Karpas-422 (cell line): ENCODE measurements at regions not wholly inside any gene's neighbourhood (a gene's known extent, or its start where the extent isn't known, plus 50 kb on each side); places are given as distances from the start of the nearest gene placed in this dataset.
A peak's percentile ranks its signal among the peaks of the same experiment; 100 is the strongest.

Experiments
- DNase-seq: peaks from one replicate; pipeline ENCODE4 v3.0.0-alpha.2; 2015
- H2AFZ ChIP-seq: fragments of 200-600 bp; sonication (generic); 2 replicates; pipeline ENCODE4 v1.6.1; 2014; ENCODE audit warnings: antibody characterized with exemption, low read length, mixed read lengths
- H3K27ac ChIP-seq: fragments of 200-600 bp; sonication (generic); 2 replicates; pipeline ENCODE4 v1.5.1; 2014; ENCODE audit warnings: mild to moderate bottlenecking, low read length, moderate library complexity
- H3K27me3 ChIP-seq: fragments of 200-600 bp; sonication (generic); 2 replicates; pipeline ENCODE4 v1.6.1; 2014; ENCODE audit warnings: low read length, mixed read lengths
- H3K36me3 ChIP-seq: fragments of 200-600 bp; sonication (generic); 2 replicates; pipeline ENCODE4 v1.6.1; 2014; ENCODE audit warnings: low read length, mixed read lengths; ENCODE audit not compliant: insufficient read depth
- H3K4me1 ChIP-seq: fragments of 200-600 bp; sonication (generic); 2 replicates; pipeline ENCODE4 v1.6.1; 2014; ENCODE audit warnings: mild to moderate bottlenecking, low read length, mixed read lengths
- H3K4me2 ChIP-seq: fragments of 200-600 bp; sonication (generic); 2 replicates; pipeline ENCODE4 v1.6.1; 2014; ENCODE audit warnings: low read length, low read depth, mild to moderate bottlenecking; ENCODE audit not compliant: poor library complexity, severe bottlenecking
- H3K4me3 ChIP-seq: fragments of 200-600 bp; sonication (generic); 2 replicates; pipeline ENCODE4 v1.5.1; 2014; ENCODE audit warnings: mild to moderate bottlenecking, antibody characterized with exemption, low read length, mixed read lengths
- H3K79me2 ChIP-seq: fragments of 200-600 bp; sonication (generic); 2 replicates; pipeline ENCODE4 v1.6.1; 2014; ENCODE audit warnings: mild to moderate bottlenecking, low read length, mixed read lengths
- H3K9ac ChIP-seq: fragments of 200-600 bp; sonication (generic); 2 replicates; pipeline ENCODE4 v1.6.0; 2014; ENCODE audit warnings: low read length
- H3K9me2 ChIP-seq: fragments of 200-600 bp; sonication (generic), shearing (Covaris generic); replicated peaks from 2 replicates; pipeline ENCODE4 v1.6.0; 2014; ENCODE audit warnings: mild to moderate bottlenecking, low read length, moderate library complexity; ENCODE audit not compliant: insufficient read depth
- H3K9me3 ChIP-seq: fragments of 300-700, 200-600 bp; sonication (generic); 2 replicates; pipeline ENCODE4 v1.6.1; 2014; ENCODE audit warnings: low read length, mixed read lengths
- H4K20me1 ChIP-seq: fragments of 200-600 bp; sonication (generic); 2 replicates; pipeline ENCODE4 v1.6.1; 2014; ENCODE audit warnings: mild to moderate bottlenecking, antibody characterized with exemption, low read length, low read depth; ENCODE audit not compliant: insufficient read depth

- H3K9ac ChIP-seq: no peak overlapping the region
- H3K27ac ChIP-seq: no peak overlapping the region
- no peaks in the 10 kb centered on the region for H4K20me1 ChIP-seq
- no peak for DNase-seq
- H3K36me3 ChIP-seq: no peaks in the 10 kb centered on the region
- no peaks in the 10 kb centered on the region for H3K79me2 ChIP-seq
- H3K4me3 ChIP-seq: no peak overlapping the region
- no peak overlapping the region for H2AFZ ChIP-seq
- no peaks in the 10 kb centered on the region for H3K9me2 ChIP-seq
- 0 out of 2 replicates have a peak, but pooled peaks cover 3% of the 10 kb centered on the region for H3K4me1 ChIP-seq
- no peaks in the 10 kb centered on the region for H3K27me3 ChIP-seq
- H3K4me2 ChIP-seq: no peak overlapping the region
- H3K9me3 ChIP-seq: no peaks in the 10 kb centered on the region
Measured at GRCh38 chr1:219420913-219421312, 192.0 kb downstream of the ZC3H11B start.

DNA sequence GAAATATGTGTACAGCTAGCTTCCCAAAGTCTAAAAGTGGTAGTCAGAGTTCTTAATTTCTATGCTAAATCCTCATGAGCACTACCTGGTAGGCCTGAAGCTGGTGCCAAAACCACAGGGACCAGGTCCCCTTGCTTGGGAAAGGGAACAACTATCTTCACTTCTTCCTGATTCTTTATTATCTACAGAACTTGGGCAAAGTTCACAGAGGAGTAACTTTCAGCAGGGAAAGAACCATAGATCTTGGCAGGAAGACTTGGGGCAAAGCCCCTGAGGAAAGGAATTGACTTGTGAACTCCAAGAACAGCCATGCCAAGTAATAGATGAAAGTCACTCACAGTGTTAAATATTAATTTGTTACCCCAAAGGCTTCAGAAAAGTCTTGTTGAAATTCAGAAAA lies 193.0 kb downstream of the ZC3H11B start:
- Histone ChIP-seq H3K4me1 (0 out of 2 replicates have a peak, but pooled peaks cover 3% of the 10 kb centered on the region), H3K27me3 (no peaks in the 10 kb centered on the region), H3K9ac (no peak overlapping the region), H3K4me2 (no peak overlapping the region), H3K27ac (no peak overlapping the region), H2AFZ (no peak overlapping the region), H3K9me2 (no peaks in the 10 kb centered on the region), H3K4me3 (no peak overlapping the region), H3K9me3 (no peaks in the 10 kb centered on the region), H3K79me2 (no peaks in the 10 kb centered on the region), H3K36me3 (no peaks in the 10 kb centered on the region), H4K20me1 (no peaks in the 10 kb centered on the region)
- no peak for DNase-seq

DNA sequence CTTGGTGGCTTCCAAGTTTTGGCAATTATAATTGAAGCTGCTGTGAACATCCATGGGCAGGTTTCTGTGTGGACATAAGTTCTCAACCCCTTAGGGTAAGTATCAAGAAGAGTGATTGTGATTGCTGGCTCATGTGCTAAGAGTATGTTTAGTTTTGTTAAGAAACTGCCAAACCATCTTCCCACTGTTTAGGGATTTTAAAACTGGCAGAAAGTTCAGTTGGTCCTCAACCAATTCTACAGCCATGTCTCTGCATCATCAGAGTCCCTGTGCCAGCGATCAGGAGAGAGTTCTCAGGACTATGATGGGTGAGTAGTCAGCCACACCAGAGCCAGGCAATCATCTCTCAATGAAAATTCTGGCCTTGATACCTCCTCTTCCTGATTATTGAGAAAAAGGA lies 193.8 kb downstream of the ZC3H11B start:
- Histone ChIP-seq H3K27me3 (no peaks in the 10 kb centered on the region), H3K4me2 (no peak overlapping the region), H3K36me3 (no peaks in the 10 kb centered on the region), H3K9ac (no peak overlapping the region), H3K4me3 (no peak overlapping the region), H3K4me1 (0 out of 2 replicates have a peak, but pooled peaks cover 3% of the 10 kb centered on the region), H3K9me2 (no peaks in the 10 kb centered on the region), H3K79me2 (no peaks in the 10 kb centered on the region), H3K27ac (no peak overlapping the region), H2AFZ (no peak overlapping the region), H4K20me1 (no peaks in the 10 kb centered on the region), H3K9me3 (no peaks in the 10 kb centered on the region)
- no peak for DNase-seq

GRCh38 chr1:219417610-219418009 lies 195.3 kb downstream of the ZC3H11B start:
- Histone ChIP-seq H3K4me2 (no peak overlapping the region), H3K9me3 (no peaks in the 10 kb centered on the region), H3K4me1 (0 out of 2 replicates have a peak, but pooled peaks cover 3% of the 10 kb centered on the region), H4K20me1 (no peaks in the 10 kb centered on the region), H3K4me3 (no peak overlapping the region), H3K9ac (no peak overlapping the region), H2AFZ (no peak overlapping the region), H3K36me3 (no peaks in the 10 kb centered on the region), H3K9me2 (no peaks in the 10 kb centered on the region), H3K79me2 (no peaks in the 10 kb centered on the region), H3K27me3 (no peaks in the 10 kb centered on the region), H3K27ac (no peak overlapping the region)
- DNase-seq: no peak

- Histone ChIP-seq H3K79me2 (no peaks in the 10 kb centered on the region), H3K4me3 (no peak overlapping the region), H3K9me2 (no peaks in the 10 kb centered on the region), H3K9ac (no peak overlapping the region), H3K9me3 (no peaks in the 10 kb centered on the region), H2AFZ (no peak overlapping the region), H3K27ac (no peak overlapping the region), H4K20me1 (no peaks in the 10 kb centered on the region), H3K4me2 (no peak overlapping the region), H3K36me3 (no peaks in the 10 kb centered on the region), H3K27me3 (no peaks in the 10 kb centered on the region), H3K4me1 (0 out of 2 replicates have a peak, but pooled peaks cover 3% of the 10 kb centered on the region)
- DNase-seq: peak; percentile 83
Measured at GRCh38 chr1:219416598-219417238, 196.2 kb downstream of the ZC3H11B start.

- Histone ChIP-seq H3K36me3 (no peaks in the 10 kb centered on the region), H3K9me3 (no peaks in the 10 kb centered on the region), H3K9ac (no peak overlapping the region), H3K79me2 (no peaks in the 10 kb centered on the region), H3K27me3 (no peaks in the 10 kb centered on the region), H4K20me1 (no peaks in the 10 kb centered on the region), H3K27ac (no peak overlapping the region), H2AFZ (no peak overlapping the region), H3K4me3 (no peak overlapping the region), H3K4me1 (0 out of 2 replicates have a peak, but pooled peaks cover 3% of the 10 kb centered on the region), H3K4me2 (no peak overlapping the region), H3K9me2 (no peaks in the 10 kb centered on the region)
- no peak for DNase-seq
Measured at GRCh38 chr1:219415915-219416314, 197.0 kb downstream of the ZC3H11B start.

GRCh38 chr1:219415433-219415832 lies 197.5 kb downstream of the ZC3H11B start:
- H4K20me1 ChIP-seq: no peaks in the 10 kb centered on the region
- H3K4me2 ChIP-seq: no peak overlapping the region
- H3K79me2 ChIP-seq: no peaks in the 10 kb centered on the region
- no peaks in the 10 kb centered on the region for H3K36me3 ChIP-seq
- 0 out of 2 replicates have a peak, but pooled peaks cover 3% of the 10 kb centered on the region for H3K4me1 ChIP-seq
- H3K27ac ChIP-seq: no peak overlapping the region
- no peaks in the 10 kb centered on the region for H3K9me2 ChIP-seq
- H3K9me3 ChIP-seq: no peaks in the 10 kb centered on the region
- no peak overlapping the region for H3K4me3 ChIP-seq
- no peak overlapping the region for H2AFZ ChIP-seq
- DNase-seq: no peak
- H3K9ac ChIP-seq: no peak overlapping the region
- H3K27me3 ChIP-seq: no peaks in the 10 kb centered on the region

DNA sequence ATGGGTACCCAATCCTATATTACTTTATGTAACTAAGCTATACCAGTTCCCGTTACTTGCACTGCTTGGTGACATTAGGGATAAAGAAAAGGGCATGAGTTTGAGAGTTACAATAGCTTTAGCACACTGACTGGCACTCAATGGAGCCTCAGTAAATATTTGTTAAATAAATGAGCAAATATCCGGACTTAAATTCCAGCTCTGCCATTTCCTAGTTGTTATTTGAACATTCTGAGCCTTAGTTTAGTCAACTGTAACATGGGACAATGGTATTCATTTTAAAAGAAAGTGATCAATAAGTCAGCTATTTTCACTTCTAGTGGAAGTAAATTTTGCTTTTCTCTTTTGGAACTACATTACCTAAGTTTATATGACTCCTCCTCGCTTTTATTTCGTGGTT lies 198.7 kb downstream of the ZC3H11B start:
- H3K9ac ChIP-seq: no peak overlapping the region
- H2AFZ ChIP-seq: no peak overlapping the region
- H3K27ac ChIP-seq: no peak overlapping the region
- no peaks in the 10 kb centered on the region for H3K36me3 ChIP-seq
- 0 out of 2 replicates have a peak, but pooled peaks cover 3% of the 10 kb centered on the region for H3K4me1 ChIP-seq
- H3K9me2 ChIP-seq: no peaks in the 10 kb centered on the region
- H3K79me2 ChIP-seq: no peaks in the 10 kb centered on the region
- no peaks in the 10 kb centered on the region for H3K27me3 ChIP-seq
- H3K9me3 ChIP-seq: no peaks in the 10 kb centered on the region
- H3K4me2 ChIP-seq: no peak overlapping the region
- DNase-seq: no peak
- H4K20me1 ChIP-seq: no peaks in the 10 kb centered on the region
- no peak overlapping the region for H3K4me3 ChIP-seq
